Urothelium cell line (cell line): ENCODE measurements at regions not wholly inside any gene's neighbourhood (a gene's known extent, or its start where the extent isn't known, plus 50 kb on each side); places are given as distances from the start of the nearest gene placed in this dataset.
"Not testable (repeated sequence)": the region's sequence is repeated elsewhere in the genome, so short reads cannot be mapped to it uniquely, and the experiment has no call there.

ENCODE experiments used
- DNase-seq: peaks from one replicate; pipeline ENCODE4 v3.0.0; 2011; ENCODE audit warnings: low spot score, mixed read lengths
- FAIRE-seq: peaks from 2 replicates; lab custom pipeline; 2011; peaks lifted over from hg19 to GRCh38; lab: Jason Lieb, UNC

GRCh38 chr14:88064841-88065240 lies 59.9 kb downstream of the GPR65 start:
- no peak for DNase-seq
- no peak for FAIRE-seq

GRCh38 chr14:88069677-88070076 lies 64.7 kb downstream of the GPR65 start:
- DNase-seq: no peak

GRCh38 chr14:88075269-88075981 lies 70.5 kb downstream of the GPR65 start:
- no peak for DNase-seq
- FAIRE-seq: no peak

More at GRCh38 chr14:88069677-88070076, 64.7 kb downstream of the GPR65 start:
- FAIRE-seq: no peak

GRCh38 chr14:88078525-88078924 lies 73.6 kb downstream of the GPR65 start:
- no peak for FAIRE-seq
- DNase-seq: no peak

- DNase-seq: no peak
- FAIRE-seq: no peak
Observed at GRCh38 chr14:88079624-88080023, 74.7 kb downstream of the GPR65 start.

GRCh38 chr14:88085736-88086135 lies 80.8 kb downstream of the GPR65 start:
- FAIRE-seq: no peak
- DNase-seq: no peak

- no peak for DNase-seq
- FAIRE-seq: no peak
Observed at GRCh38 chr14:88089445-88089844, 84.5 kb downstream of the GPR65 start.

GRCh38 chr14:88092529-88092928 lies 87.6 kb downstream of the GPR65 start:
- FAIRE-seq: no peak
- DNase-seq: no peak

- FAIRE-seq (no peak), DNase-seq (no peak)
Observed at GRCh38 chr14:88095791-88096190, 90.9 kb downstream of the GPR65 start.

- FAIRE-seq (no peak), DNase-seq (no peak)
Observed at GRCh38 chr14:88098163-88098562, 93.2 kb downstream of the GPR65 start.

- DNase-seq (no peak), FAIRE-seq (no peak)
Observed at GRCh38 chr14:88104710-88105109, 99.8 kb downstream of the GPR65 start.

GRCh38 chr14:88106377-88106776 lies 101.4 kb downstream of the GPR65 start:
- FAIRE-seq (no peak), DNase-seq (no peak)

- not testable (repeated sequence) for FAIRE-seq, DNase-seq
Observed at GRCh38 chr14:88127669-88128068, 122.7 kb downstream of the GPR65 start.

- DNase-seq (no peak), FAIRE-seq (no peak)
Observed at GRCh38 chr14:88128816-88129215, 123.9 kb downstream of the GPR65 start.

- FAIRE-seq (no peak), DNase-seq (peak; percentile 55)
Observed at GRCh38 chr14:88129306-88130056, 124.5 kb downstream of the GPR65 start.

- no peak for DNase-seq
- FAIRE-seq: no peak
Observed at GRCh38 chr14:88130057-88130432, 125.1 kb downstream of the GPR65 start.
